ENCODE measurements at regions not wholly inside any gene's neighbourhood (a gene's known extent, or its start where the extent isn't known, plus 50 kb on each side); places are given as distances from the start of the nearest gene placed in this dataset.

DNA sequence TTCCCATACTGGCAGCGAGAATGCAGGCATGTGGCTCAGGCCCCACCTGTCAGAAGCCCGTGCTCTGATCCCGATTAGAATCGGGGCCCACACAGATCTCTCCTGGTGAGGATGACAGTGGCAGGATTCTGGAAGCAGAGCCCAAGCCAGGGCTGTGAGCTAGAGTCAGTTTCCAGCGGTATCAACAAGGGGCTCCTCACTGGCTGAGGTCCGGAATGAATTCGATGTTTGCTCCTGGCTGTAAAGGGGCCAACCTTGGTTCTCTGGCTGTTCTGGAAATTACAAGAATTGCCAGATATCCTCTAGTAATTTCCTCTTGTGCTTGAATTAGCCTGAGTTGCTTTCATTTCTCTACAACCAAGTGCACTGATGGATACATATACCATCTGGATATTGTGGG lies 129.1 kb upstream of the SPRY4 start:
- TF ChIP-seq, protein P1, sequence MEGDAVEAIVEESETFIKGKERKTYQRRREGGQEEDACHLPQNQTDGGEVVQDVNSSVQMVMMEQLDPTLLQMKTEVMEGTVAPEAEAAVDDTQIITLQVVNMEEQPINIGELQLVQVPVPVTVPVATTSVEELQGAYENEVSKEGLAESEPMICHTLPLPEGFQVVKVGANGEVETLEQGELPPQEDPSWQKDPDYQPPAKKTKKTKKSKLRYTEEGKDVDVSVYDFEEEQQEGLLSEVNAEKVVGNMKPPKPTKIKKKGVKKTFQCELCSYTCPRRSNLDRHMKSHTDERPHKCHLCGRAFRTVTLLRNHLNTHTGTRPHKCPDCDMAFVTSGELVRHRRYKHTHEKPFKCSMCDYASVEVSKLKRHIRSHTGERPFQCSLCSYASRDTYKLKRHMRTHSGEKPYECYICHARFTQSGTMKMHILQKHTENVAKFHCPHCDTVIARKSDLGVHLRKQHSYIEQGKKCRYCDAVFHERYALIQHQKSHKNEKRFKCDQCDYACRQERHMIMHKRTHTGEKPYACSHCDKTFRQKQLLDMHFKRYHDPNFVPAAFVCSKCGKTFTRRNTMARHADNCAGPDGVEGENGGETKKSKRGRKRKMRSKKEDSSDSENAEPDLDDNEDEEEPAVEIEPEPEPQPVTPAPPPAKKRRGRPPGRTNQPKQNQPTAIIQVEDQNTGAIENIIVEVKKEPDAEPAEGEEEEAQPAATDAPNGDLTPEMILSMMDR (IDR thresholded peaks at IDR 0.05), result no peak
- no peak for TF ChIP-seq POLR2A (IDR thresholded peaks at IDR 0.05)

Measured in right lobe of liver (tissue), 4 donors.